Activated T-helper 9 cell treated with anti-CD3 and anti-CD28 coated beads, Interleukin-2, amount 50 U/mL, for 16 hours (primary cell): ENCODE measurements at regions not wholly inside any gene's neighbourhood (a gene's known extent, or its start where the extent isn't known, plus 50 kb on each side); places are given as distances from the start of the nearest gene placed in this dataset.

Experiments
- DNase-seq: peaks from one replicate; pipeline ENCODE4 v3.0.0-alpha.2; 2020; ENCODE audit warnings: low read depth

DNA sequence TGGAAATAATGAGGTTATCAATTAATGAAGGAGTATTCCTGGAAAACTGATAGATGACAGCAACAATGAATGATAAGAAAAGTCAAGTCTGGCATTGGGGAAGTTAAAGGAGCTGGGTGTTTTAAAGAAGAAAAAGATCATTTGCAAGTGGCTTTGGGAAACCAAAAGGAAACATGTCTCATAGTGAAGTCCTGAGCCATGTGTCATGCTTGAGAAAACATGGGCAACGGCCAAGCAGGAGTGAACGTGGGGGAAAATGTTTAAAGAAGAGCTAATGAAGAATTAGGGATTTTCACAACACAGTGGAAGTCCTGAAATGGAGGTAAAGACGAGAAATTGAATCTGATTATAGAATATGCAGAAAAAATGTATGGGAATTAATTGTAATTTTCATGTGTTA, 1383.2 kb upstream of the CELF2 start:
- no peak for DNase-seq

GRCh38 chr10:9635691-9636090, 1382.0 kb upstream of the CELF2 start:
- no peak for DNase-seq

- DNase-seq = no peak
Measured at GRCh38 chr10:9636216-9636615, 1381.5 kb upstream of the CELF2 start.

DNA sequence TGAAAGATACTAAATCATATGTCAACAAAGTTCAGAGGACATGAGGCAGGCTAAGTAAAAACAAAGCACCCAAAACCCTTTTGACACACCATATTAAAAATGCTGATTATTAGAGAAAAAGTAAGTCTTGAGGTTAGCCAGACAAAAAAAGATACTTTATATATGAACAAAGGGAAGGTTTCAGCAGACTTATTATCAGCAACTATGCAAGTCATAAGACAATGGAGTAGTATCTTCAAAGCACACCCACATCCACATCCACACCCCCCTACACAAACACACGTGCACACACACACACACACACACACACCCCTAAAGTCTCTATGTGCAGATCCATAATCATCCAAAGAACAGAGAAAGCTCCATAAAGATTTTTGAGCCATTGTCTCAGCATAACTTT, 1373.9 kb upstream of the CELF2 start:
- DNase-seq = no peak

DNA sequence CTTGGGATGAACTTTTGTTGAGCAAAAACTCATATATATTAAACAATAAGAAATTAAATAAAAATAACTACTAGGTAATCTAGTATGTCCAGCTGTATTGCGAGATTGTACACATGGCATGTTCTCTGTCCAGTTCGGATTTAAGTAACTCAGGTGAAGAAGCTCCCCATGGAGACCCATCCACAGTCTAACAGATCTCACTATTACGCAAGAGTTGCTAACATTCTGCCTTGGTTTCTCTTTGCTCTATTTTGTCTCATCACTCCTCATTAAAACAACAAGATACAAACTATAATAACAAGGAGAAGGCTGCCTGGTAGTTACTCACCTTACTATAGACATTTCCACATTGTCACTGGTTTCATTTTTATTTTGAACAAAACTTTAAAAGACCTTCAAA, 1372.3 kb upstream of the CELF2 start:
- no peak for DNase-seq

DNA sequence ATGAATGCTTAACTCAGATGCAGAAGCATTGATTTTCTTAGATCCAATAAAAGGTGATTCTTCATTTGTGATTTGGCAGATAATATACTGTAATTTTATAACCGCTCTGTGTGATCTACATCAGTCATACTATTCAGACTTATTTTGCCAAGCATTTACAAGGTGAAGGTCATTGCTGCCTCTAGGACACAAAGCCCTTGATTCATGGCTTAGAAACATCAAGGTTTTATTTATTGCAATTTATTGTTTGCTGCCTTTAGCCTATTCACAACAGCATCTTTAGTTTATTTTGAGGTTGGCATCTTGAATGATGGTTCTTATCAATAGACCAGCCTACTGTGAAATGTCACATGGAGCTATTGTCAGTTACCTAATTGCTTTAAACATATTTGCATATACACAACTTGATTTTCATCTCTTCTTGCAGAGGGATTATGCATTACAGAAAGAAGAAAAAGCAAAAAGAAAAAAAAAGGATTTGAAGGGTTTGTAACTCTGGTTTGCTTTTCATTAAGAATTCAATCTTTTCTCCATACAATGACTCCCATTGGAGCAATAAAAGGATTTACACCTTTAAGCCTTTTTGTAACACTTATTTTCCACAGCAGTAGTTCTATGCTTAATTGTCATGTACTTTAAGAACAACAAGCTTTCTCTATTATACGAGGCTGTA, 1371.6 kb upstream of the CELF2 start:
- no peak for DNase-seq

GRCh38 chr10:9654261-9654660, 1363.4 kb upstream of the CELF2 start:
- DNase-seq = no peak

DNA sequence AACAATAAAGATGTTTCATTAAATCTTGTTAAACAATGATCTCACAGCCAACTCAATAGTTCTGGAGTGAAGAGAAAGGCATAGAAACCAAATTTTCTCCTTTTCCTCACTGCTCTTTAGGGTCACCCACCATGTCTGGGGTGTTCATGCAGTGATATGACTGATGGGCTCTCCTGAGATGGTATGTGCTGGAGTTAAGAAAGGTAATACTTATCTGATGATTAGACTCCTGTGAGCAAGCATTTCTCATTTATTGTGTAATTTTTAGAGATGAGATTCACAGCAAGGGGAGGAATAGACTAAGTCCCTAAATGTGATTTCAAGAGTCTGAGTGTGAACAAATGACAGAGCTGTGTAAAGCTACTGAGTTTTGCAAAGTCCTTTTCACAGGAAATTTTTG, 1361.3 kb upstream of the CELF2 start:
- DNase-seq = no peak

- DNase-seq = no peak
Measured at GRCh38 chr10:9656996-9657395, 1360.7 kb upstream of the CELF2 start.

GRCh38 chr10:9657530-9657929, 1360.1 kb upstream of the CELF2 start:
- no peak for DNase-seq

DNA sequence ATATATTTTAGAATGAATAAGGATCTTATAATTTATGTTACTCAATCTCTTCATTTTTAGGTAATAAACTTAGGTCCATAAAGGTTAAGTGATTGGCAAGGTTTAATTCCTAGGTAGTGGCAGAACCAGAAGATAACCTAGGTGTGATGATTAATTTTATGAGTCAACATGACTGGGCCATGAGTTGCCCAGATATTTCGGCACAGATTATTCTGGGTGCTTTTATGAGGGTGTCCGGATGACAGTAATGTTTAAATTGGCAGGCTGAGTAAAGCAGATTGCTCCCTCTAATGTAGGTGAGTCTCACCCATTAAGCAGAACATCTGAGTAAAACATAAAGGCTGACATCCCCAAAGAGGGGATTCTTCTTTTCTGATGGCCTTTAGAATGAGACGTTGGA, 1349.3 kb upstream of the CELF2 start:
- no peak for DNase-seq

GRCh38 chr10:9670911-9671310, 1346.8 kb upstream of the CELF2 start:
- no peak for DNase-seq

GRCh38 chr10:9681655-9682054, 1336.0 kb upstream of the CELF2 start:
- DNase-seq = no peak

DNA sequence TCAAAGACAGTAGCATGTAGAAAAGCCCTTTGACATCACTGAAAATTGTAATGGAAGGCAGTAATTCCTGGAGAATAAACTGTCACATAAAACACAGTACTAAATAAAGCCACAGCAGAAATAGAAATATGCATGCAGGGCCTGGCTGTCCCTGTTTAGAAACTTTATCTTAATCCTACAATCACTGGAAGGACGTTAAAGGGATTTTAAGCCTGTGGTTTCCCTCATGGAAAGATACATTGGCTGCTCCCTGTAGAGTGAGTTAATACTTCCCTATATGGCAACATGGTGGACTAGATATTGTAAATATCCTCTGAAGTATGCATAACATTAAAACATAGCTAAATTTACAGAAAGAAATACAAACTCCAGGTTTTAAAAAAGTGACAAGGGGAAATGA, 1334.9 kb upstream of the CELF2 start:
- no peak for DNase-seq

GRCh38 chr10:9684186-9684585, 1333.5 kb upstream of the CELF2 start:
- DNase-seq = no peak

GRCh38 chr10:9685596-9685995, 1332.1 kb upstream of the CELF2 start:
- no peak for DNase-seq

DNA sequence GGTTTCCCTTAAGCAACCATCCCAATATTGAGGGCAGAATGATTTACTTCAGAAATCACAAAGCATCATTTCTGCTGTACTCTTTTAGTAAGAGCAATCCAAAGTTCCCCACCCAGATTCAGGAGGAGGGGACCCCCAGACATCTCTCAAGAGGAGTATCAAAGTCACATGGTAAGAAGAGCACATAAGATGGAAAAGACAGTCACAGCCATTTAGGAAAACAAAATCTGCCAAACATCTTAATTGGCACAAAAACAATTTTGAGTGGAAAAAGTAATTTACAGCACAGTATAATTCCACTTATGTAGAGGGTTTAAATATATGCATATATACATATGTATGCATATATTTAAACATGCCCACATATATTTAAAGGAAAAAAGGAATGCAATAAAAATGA, 1329.0 kb upstream of the CELF2 start:
- no peak for DNase-seq

- DNase-seq = no peak
Measured at GRCh38 chr10:9707216-9707615, 1310.5 kb upstream of the CELF2 start.

DNA sequence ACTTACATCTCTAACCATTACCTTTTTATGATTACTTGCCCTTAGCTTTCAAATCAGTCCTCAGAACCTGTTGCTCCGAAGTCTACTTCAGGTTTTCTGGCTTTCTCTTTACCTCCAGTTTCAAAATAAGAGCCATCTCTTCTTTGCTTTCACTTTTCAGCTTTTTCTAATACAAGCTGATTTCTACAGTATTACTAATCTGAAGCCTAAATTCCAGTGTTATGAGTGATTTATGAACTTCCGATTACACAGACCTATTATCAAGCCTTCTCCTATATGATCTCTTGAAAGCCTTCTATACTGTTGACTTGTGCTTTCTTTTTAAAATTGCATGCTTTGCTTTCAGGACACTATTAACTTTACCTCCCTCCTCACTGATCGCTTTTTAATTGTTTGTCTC, 1307.8 kb upstream of the CELF2 start:
- DNase-seq = no peak

DNA sequence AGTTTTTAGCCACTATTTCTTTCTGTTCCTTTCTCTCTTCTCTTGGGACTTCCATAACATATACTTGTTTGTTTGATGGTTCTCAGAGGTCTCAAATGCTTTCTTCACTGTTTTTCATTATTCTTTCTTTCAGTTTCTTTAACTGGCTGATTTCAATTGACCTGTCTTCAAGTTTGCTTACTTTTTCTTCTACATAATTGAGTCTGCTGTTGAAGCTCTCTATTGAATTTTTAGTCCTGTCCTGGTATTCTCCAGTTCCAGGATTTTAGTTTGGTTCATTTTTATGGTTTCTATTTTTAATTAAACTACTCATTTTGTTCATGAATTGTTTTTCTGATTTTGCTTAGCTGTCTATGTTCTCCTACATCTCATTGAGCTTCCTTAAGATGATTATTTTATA, 1305.3 kb upstream of the CELF2 start:
- no peak for DNase-seq

DNA sequence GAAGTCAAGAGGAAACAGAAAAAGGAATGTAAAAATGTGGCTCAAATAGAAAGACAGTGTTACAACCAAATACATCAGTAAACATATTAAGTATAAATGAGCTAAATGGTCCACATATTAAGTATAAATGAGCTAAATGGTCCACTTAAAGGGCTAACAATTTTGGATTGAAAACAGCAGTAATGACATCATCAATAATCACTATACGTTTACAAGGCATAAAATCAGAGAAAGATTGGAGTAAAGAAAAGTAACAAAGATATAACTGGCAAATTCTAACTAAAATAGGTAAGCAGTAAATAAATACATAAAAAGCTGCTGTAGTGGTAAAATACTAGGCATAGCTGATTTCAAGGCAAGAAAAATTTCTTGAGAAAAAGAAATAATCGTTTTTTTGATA, 1298.4 kb upstream of the CELF2 start:
- no peak for DNase-seq

DNA sequence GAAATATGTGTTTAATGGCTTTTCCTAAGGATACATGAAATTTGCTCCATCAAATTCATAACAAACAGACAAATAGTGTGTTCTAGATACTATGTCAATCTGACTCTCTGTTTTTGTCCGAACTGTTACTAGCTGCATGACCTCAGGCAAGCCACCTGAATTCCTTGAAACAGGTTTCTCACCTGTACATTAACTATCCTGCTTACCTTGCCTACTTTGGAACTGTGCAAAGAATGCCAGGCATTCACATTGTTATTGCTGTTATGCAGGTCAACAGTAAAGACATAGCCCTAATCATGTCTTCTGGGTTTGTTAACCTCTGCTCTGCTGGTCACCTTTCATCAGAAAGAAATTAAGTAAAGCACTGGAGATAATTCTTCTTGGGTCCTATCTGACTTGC, 1283.9 kb upstream of the CELF2 start:
- no peak for DNase-seq

- no peak for DNase-seq
Measured at GRCh38 chr10:9734218-9734617, 1283.5 kb upstream of the CELF2 start.

- no peak for DNase-seq
Measured at GRCh38 chr10:9735731-9736130, 1281.9 kb upstream of the CELF2 start.

DNA sequence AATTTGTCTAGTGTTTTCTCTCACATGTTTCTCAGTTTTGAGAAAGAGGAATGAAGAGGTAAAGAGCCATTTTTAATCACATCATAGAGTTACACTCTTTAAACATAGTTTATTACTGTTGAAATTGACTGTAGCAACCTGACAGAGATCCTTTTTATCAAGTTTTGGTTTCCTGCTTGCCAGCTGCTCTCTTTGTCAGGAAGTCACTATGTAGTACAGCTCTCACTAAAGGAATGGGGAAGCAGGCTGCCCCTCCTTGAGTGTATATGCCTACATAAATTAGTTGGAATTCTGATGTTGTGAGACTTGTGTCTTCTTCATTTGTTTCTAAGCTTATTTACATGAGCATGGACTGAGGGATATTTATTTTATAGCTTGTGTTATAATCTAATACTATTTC, 1274.0 kb upstream of the CELF2 start:
- DNase-seq = no peak
